Neutrophil (primary cell): ENCODE measurements at regions not wholly inside any gene's neighbourhood (a gene's known extent, or its start where the extent isn't known, plus 50 kb on each side); places are given as distances from the start of the nearest gene placed in this dataset.

ENCODE experiments used
- H3K27ac ChIP-seq: fragments of 200-600 bp; sonication (generic); 2 replicates; pipeline ENCODE4 v1.5.1; 2016; ENCODE audit warnings: mild to moderate bottlenecking, moderate library complexity
- H3K27me3 ChIP-seq: fragments of 200-600 bp; sonication (generic); 2 replicates; pipeline ENCODE4 v1.6.0; 2016; ENCODE audit warnings: mild to moderate bottlenecking
- H3K36me3 ChIP-seq: fragments of 200-600 bp; sonication (generic); 2 replicates; pipeline ENCODE4 v1.5.1; 2017
- H3K4me1 ChIP-seq, 2 experiments: fragments of 200-600 bp in 1 of 2; sonication (generic) in 1 of 2; 1 replicate in 1 of 2; 2 replicates in 1 of 2; pipeline versions ENCODE4 v1.5.1 to v1.6.1; 2013 to 2016; ENCODE audit warnings: low read depth in 1 of 2, low read length in 1 of 2, mild to moderate bottlenecking in 1 of 2, moderate library complexity in 1 of 2; ENCODE audit not compliant: control insufficient read depth in 1 of 2, insufficient read depth in 1 of 2
- H3K4me3 ChIP-seq, 2 experiments: fragments of 200-600 bp in 1 of 2; sonication (generic) in 1 of 2; 1 replicate in 1 of 2; 2 replicates in 1 of 2; pipeline ENCODE4 v1.5.1; 2013 to 2016; ENCODE audit warnings: low read depth in 1 of 2, low read length in 1 of 2, mild to moderate bottlenecking in 1 of 2, moderate library complexity in 1 of 2
- H3K9me3 ChIP-seq: fragments of 200-600 bp; sonication (generic); 2 replicates; pipeline ENCODE4 v1.5.1; 2016
- CTCF ChIP-seq: fragments of 200-600 bp; sonication (generic); IDR thresholded peaks from 2 replicates; pipeline ENCODE4 v1.5.1; 2016; ENCODE audit warnings: antibody characterized with exemption

DNA sequence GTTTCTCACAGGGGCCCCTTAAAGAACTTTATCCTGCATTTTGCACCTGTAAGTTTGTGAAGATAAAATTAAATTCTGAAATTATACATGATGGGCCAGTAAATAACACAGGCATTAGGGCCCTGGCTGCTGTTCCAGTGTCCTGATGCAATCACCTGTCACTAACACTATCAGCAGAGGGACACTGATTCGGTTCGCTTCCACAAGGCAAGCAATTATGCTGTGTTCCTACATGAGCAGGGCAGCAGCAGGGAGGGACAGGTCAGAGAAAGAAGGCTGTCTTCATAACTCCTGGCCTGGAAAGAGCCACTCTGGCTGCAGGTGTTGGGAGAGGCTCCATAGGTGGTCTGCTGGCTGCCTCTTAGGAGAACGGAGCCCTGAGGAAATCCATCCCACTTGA lies 487.3 kb downstream of the MID1IP1 start:
- TF ChIP-seq CTCF = no peak
- H3K4me3 ChIP-seq = no peak overlapping the region
- H3K27me3 ChIP-seq = no peaks in the 10 kb centered on the region
- H3K4me1 ChIP-seq = no peaks in the 10 kb centered on the region
- H3K36me3 ChIP-seq = no peaks in the 10 kb centered on the region
- no peak overlapping the region for H3K27ac ChIP-seq
- H3K9me3 ChIP-seq = no peaks in the 10 kb centered on the region

GRCh38 chrX:39289827-39290226 lies 488.6 kb downstream of the MID1IP1 start:
- no peak for TF ChIP-seq CTCF
- Histone ChIP-seq H3K4me1 (no peaks in the 10 kb centered on the region), H3K9me3 (no peaks in the 10 kb centered on the region), H3K27me3 (no peaks in the 10 kb centered on the region), H3K27ac (no peak overlapping the region), H3K4me3 (no peak overlapping the region), H3K36me3 (no peaks in the 10 kb centered on the region)

DNA sequence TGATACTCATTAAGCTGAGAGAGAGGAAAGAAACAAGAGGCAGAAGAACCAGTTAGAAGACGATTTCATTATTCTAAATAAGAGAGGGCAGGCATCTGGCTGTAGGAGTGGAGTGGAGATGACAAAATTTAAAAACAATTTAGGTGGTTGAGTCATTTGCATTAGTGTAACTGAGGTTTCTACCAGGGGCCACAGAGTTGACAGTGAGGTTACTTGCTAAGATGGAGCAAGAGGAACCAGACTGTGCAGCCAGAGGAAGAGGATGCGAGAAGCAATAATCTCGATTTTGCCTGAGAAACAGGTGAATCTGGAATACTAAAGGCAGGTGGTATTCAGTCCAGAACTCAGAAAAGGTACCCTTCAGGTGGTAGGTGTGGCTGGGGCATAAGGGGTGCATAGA lies 491.9 kb downstream of the MID1IP1 start:
- TF ChIP-seq CTCF = no peak
- H3K27me3 ChIP-seq = no peaks in the 10 kb centered on the region
- H3K4me1 ChIP-seq = no peaks in the 10 kb centered on the region
- H3K27ac ChIP-seq = no peak overlapping the region
- no peaks in the 10 kb centered on the region for H3K36me3 ChIP-seq
- no peak overlapping the region for H3K4me3 ChIP-seq
- H3K9me3 ChIP-seq = no peaks in the 10 kb centered on the region

- Histone ChIP-seq H3K4me3 (no peak overlapping the region), H3K4me1 (no peaks in the 10 kb centered on the region), H3K27ac (no peak overlapping the region), H3K27me3 (no peaks in the 10 kb centered on the region), H3K9me3 (no peaks in the 10 kb centered on the region), H3K36me3 (no peaks in the 10 kb centered on the region)
- TF ChIP-seq CTCF = no peak
Observed at GRCh38 chrX:39296472-39296871, 495.2 kb downstream of the MID1IP1 start.

DNA sequence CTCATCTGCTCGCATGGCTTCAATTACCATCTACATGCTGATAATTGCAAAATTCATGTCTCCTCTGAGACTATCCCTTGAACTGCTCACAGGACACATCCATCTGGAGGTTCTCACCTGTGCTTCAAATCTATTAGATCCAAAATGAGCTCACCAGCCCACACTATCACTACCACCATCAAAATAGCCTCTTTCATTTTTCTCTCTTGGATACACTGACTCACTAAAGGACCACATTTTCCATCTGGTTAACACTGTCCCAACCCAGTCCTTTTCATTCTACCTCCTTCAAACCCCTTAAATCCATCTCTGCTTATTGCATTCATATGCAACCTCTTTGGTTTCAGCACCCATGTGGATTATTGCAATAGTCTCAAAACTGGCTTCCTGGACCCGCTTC lies 497.6 kb downstream of the MID1IP1 start:
- Histone ChIP-seq H3K27ac (no peak overlapping the region), H3K9me3 (no peaks in the 10 kb centered on the region), H3K4me3 (no peak overlapping the region), H3K4me1 (no peaks in the 10 kb centered on the region), H3K27me3 (no peaks in the 10 kb centered on the region), H3K36me3 (no peaks in the 10 kb centered on the region)
- no peak for TF ChIP-seq CTCF

DNA sequence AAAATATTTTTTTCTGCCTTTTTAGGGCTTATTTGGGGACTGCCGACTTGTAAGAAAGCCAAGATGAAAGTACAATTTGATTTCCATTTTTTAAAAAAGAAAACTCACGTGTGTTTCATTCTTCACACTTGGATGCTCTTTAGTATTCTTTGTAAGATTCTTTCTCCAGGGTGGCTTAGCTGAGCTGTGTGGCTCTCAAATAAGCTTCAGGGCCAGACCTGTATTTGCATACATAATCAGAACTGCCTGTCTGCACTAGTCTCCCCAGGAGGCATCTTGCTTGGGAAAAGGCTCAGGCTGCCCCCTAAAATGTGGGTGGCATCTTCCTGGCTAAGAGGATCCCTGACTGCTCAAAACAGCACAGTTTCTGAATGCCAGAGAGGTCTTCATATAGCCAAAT lies 498.4 kb downstream of the MID1IP1 start:
- H3K4me1 ChIP-seq = no peaks in the 10 kb centered on the region
- H3K27me3 ChIP-seq = no peaks in the 10 kb centered on the region
- no peak overlapping the region for H3K4me3 ChIP-seq
- no peaks in the 10 kb centered on the region for H3K36me3 ChIP-seq
- no peak overlapping the region for H3K27ac ChIP-seq
- TF ChIP-seq CTCF = no peak
- no peaks in the 10 kb centered on the region for H3K9me3 ChIP-seq
